ENCODE measurements at regions not wholly inside any gene's neighbourhood (a gene's known extent, or its start where the extent isn't known, plus 50 kb on each side); places are given as distances from the start of the nearest gene placed in this dataset.

- Histone ChIP-seq H3K9me3 (ENCODE audit: low read length) (no peaks in the 10 kb centered on the region), H3K4me2 (ENCODE audit: low read length) (no peak overlapping the region), H3K79me2 (replicated peaks; ENCODE audit: insufficient read depth, low read length) (no peaks in the 10 kb centered on the region), H3K9me2 (ENCODE audit: insufficient read depth, low read length) (no peaks in the 10 kb centered on the region), H3F3A (ENCODE audit: insufficient read depth, low read length, poor library complexity, severe bottlenecking) (no peaks in the 10 kb centered on the region), H3K4me3 (ENCODE audit: low read length) (no peak overlapping the region), H2AFZ (ENCODE audit: low read depth, low read length) (no peak overlapping the region), H3K27ac (ENCODE audit: low read length) (no peak overlapping the region), H3K36me3 (ENCODE audit: insufficient read depth, low read length) (no peaks in the 10 kb centered on the region), H3K27me3 (ENCODE audit: insufficient read depth, low read depth, low read length) (no peaks in the 10 kb centered on the region), H3K9ac (ENCODE audit: low read length) (no peak overlapping the region), H4K20me1 (ENCODE audit: insufficient read depth) (no peaks in the 10 kb centered on the region)
- TF ChIP-seq CTCF (IDR thresholded peaks at IDR 0.05; ENCODE audit: poor library complexity, severe bottlenecking) (no peak), POLR2AphosphoS5 (IDR thresholded peaks at IDR 0.05) (no peak), SMC3 (conservative IDR thresholded peaks at IDR 0.05; ENCODE audit: poor library complexity) (no peak), RAD21 (conservative IDR thresholded peaks at IDR 0.05) (no peak), EZH2 (IDR thresholded peaks at IDR 0.05; ENCODE audit: borderline replicate concordance, insufficient read depth, low read length, poor library complexity, severe bottlenecking) (no peak), MXI1 (conservative IDR thresholded peaks at IDR 0.05; ENCODE audit: poor library complexity, severe bottlenecking) (no peak), TAF1 (IDR thresholded peaks at IDR 0.05; ENCODE audit: low read depth) (no peak), EP300 (conservative IDR thresholded peaks at IDR 0.05; ENCODE audit: poor library complexity, severe bottlenecking) (no peak), REST (IDR thresholded peaks at IDR 0.05; ENCODE audit: borderline replicate concordance) (no peak)
These were observed 50.6 kb upstream of the USPL1 start for GRCh38 chr13:30567072-30567471.
